ENCODE measurements at regions not wholly inside any gene's neighbourhood (a gene's known extent, or its start where the extent isn't known, plus 50 kb on each side); places are given as distances from the start of the nearest gene placed in this dataset.

DNA sequence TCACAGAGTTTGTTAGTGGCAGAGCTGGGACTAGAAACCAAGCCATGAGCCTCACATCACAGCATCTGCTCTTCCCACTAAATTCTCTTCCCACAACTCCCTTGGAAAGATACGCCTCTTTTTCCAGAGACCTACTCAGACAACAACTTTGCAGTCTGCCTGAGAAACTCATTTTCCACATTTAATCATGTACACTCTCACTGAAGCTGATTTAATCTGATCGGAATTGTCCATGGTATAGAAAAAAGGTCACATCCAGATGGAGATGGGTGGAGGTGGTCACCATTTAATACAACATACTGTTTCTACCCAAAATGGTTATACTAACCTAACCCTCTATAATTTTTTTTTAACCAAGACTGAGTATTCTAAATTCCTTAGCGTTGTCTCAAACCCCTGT, 366.2 kb downstream of the ENC1 start:
- dilution Hi-C loops (cut with MboI; ENCODE audit: extremely low pct_ligation_motif_present, low sequenced_read_pairs) (no loop called here), intact Hi-C loops (cut with micrococcal nuclease) (no loop called here)
- FAIRE-seq (no peak), DNase-seq (ENCODE audit: low read depth, low spot score) (no peak)
- Histone ChIP-seq H2AFZ (ENCODE audit: low read depth, low read length) (no peak overlapping the region), H4K20me1 (replicated peaks; ENCODE audit: control insufficient read depth, extremely low read depth, insufficient read depth, low read length) (no peaks in the 10 kb centered on the region), H3K27me3 (ENCODE audit: control insufficient read depth in 2 of 2, insufficient read depth in 2 of 2, low read length in 2 of 2) (peaks cover 4 to 8% of the 10 kb centered on the region in 2 experiments), H3K4me1 (ENCODE audit: control insufficient read depth, extremely low read depth, insufficient read depth, low read length) (no peaks in the 10 kb centered on the region), H3K9ac (replicated peaks; ENCODE audit: extremely low read depth, insufficient read depth, low read length) (no peak overlapping the region), H3K36me3 (ENCODE audit: control insufficient read depth in 2 of 2, extremely low read depth in 1 of 2, insufficient read depth in 2 of 2, low read length in 2 of 2) (no peaks in the 10 kb centered on the region), H3K27ac (ENCODE audit: insufficient read depth, low read depth, low read length) (no peak overlapping the region), H3K4me2 (ENCODE audit: insufficient read depth, low read length) (no peak overlapping the region), H3K4me3 (replicated peaks in 1 of 3; ENCODE audit: insufficient read depth in 1 of 3, low read depth in 1 of 3, low read length in 3 of 3) (no peak overlapping the region), H3K9me3 (replicated peaks; ENCODE audit: control insufficient read depth, insufficient read depth, low read length) (no peaks in the 10 kb centered on the region), H3K79me2 (ENCODE audit: control insufficient read depth, insufficient read depth, low read length) (no peaks in the 10 kb centered on the region), H3K9me1 (replicated peaks; ENCODE audit: control insufficient read depth, extremely low read depth, insufficient read depth, low read length) (no peaks in the 10 kb centered on the region)
- no TSS peak for BruUV-seq (replicated peaks)
- POLR2A ChIA-PET = no interaction called here
- TF ChIP-seq POLR2A (IDR thresholded peaks at IDR 0.05; ENCODE audit: low read depth, low read length) = no peak
- TF ChIP-seq, protein P1, sequence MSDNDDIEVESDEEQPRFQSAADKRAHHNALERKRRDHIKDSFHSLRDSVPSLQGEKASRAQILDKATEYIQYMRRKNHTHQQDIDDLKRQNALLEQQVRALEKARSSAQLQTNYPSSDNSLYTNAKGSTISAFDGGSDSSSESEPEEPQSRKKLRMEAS (IDR thresholded peaks at IDR 0.05; ENCODE audit: insufficient read depth, insufficient read length) = no peak
- no peak for TF ChIP-seq FOS (IDR thresholded peaks at IDR 0.05; ENCODE audit: borderline replicate concordance, insufficient read depth, low read length)
- CTCF ChIA-PET = interaction anchor here (1.1 kb wide), 1 partner anchor 17 kb away, joined by 3 read pairs; no protein-coding TSS in a partner anchor

DNA sequence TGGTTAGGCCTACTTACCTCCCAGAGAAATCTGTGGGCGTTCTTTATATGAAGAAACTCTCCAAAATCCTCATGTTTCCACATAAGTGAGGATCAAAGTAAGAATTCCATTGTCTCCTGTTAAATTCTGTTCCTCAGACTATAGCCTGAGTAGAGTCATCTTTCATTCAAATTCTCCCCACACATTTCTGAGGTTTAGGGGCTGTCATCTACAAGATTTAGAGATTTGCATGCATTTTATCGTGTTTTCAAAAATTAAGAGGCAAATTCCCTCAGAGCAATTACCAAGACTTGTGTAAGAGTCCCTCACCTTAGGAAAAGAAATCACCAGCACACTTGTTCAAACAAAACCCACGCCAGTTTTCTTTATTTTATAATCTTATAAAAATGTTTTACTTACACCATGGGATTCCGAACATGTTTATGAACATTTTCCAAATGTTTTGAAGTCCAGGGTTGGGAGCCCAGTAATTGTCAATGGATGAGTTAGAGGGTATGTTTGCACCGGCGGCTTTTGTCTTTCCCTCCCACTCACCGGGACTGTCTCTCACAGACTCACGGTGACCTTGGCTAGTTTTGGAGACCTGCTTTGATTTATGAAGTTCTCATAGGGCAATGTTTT, 367.6 kb downstream of the ENC1 start:
- intact Hi-C loops (cut with micrococcal nuclease) (no loop called here), dilution Hi-C loops (cut with MboI; ENCODE audit: extremely low pct_ligation_motif_present, low sequenced_read_pairs) (no loop called here)
- no TSS peak for BruUV-seq (replicated peaks)
- ChIA-PET POLR2A (no interaction called here), CTCF (no interaction called here)
- no peak overlapping the region for H3K9ac ChIP-seq (replicated peaks; ENCODE audit: extremely low read depth, insufficient read depth, low read length)
- H4K20me1 ChIP-seq (replicated peaks; ENCODE audit: control insufficient read depth, extremely low read depth, insufficient read depth, low read length) = no peaks in the 10 kb centered on the region
- FAIRE-seq = no peak
- H3K9me1 ChIP-seq (replicated peaks; ENCODE audit: control insufficient read depth, extremely low read depth, insufficient read depth, low read length) = no peaks in the 10 kb centered on the region
- no peaks in the 10 kb centered on the region for H3K36me3 ChIP-seq (ENCODE audit: control insufficient read depth in 2 of 2, extremely low read depth in 1 of 2, insufficient read depth in 2 of 2, low read length in 2 of 2)
- no peak for DNase-seq (ENCODE audit: low read depth, low spot score)
- no peak overlapping the region for H3K4me3 ChIP-seq (replicated peaks in 1 of 3; ENCODE audit: insufficient read depth in 1 of 3, low read depth in 1 of 3, low read length in 3 of 3)
- H3K4me1 ChIP-seq (ENCODE audit: control insufficient read depth, extremely low read depth, insufficient read depth, low read length) = no peaks in the 10 kb centered on the region
- peaks cover 4 to 8% of the 10 kb centered on the region in 2 experiments for H3K27me3 ChIP-seq (ENCODE audit: control insufficient read depth in 2 of 2, insufficient read depth in 2 of 2, low read length in 2 of 2)
- H3K79me2 ChIP-seq (ENCODE audit: control insufficient read depth, insufficient read depth, low read length) = no peaks in the 10 kb centered on the region
- no peak overlapping the region for H2AFZ ChIP-seq (ENCODE audit: low read depth, low read length)
- no peaks in the 10 kb centered on the region for H3K9me3 ChIP-seq (replicated peaks; ENCODE audit: control insufficient read depth, insufficient read depth, low read length)
- H3K27ac ChIP-seq (ENCODE audit: insufficient read depth, low read depth, low read length) = no peak overlapping the region
- TF ChIP-seq FOS (IDR thresholded peaks at IDR 0.05; ENCODE audit: borderline replicate concordance, insufficient read depth, low read length) (no peak), POLR2A (IDR thresholded peaks at IDR 0.05; ENCODE audit: low read depth, low read length) (no peak), MYC (IDR thresholded peaks at IDR 0.05; ENCODE audit: low read depth, low read length) (no peak), EZH2 (IDR thresholded peaks at IDR 0.05; ENCODE audit: borderline replicate concordance, low read depth, low read length, severe bottlenecking) (no peak), POLR2AphosphoS5 (IDR thresholded peaks at IDR 0.05; ENCODE audit: insufficient read depth, low read depth, low read length) (no peak), GATA2 (IDR thresholded peaks at IDR 0.05; ENCODE audit: insufficient read depth, insufficient read length, low read depth, low read length) (no peak), JUN (IDR thresholded peaks at IDR 0.05; ENCODE audit: borderline replicate concordance, insufficient read depth, insufficient read length, low read depth) (no peak)
- TF ChIP-seq, protein P1 (IDR thresholded peaks at IDR 0.05; ENCODE audit: insufficient read depth, insufficient read length) = no peak
- TF ChIP-seq, protein P2, sequence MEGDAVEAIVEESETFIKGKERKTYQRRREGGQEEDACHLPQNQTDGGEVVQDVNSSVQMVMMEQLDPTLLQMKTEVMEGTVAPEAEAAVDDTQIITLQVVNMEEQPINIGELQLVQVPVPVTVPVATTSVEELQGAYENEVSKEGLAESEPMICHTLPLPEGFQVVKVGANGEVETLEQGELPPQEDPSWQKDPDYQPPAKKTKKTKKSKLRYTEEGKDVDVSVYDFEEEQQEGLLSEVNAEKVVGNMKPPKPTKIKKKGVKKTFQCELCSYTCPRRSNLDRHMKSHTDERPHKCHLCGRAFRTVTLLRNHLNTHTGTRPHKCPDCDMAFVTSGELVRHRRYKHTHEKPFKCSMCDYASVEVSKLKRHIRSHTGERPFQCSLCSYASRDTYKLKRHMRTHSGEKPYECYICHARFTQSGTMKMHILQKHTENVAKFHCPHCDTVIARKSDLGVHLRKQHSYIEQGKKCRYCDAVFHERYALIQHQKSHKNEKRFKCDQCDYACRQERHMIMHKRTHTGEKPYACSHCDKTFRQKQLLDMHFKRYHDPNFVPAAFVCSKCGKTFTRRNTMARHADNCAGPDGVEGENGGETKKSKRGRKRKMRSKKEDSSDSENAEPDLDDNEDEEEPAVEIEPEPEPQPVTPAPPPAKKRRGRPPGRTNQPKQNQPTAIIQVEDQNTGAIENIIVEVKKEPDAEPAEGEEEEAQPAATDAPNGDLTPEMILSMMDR (IDR thresholded peaks at IDR 0.05; ENCODE audit: extremely low read depth in 1 of 2, insufficient read depth in 1 of 2, low read depth in 1 of 2, low read length in 2 of 2) = no peak
- no peak overlapping the region for H3K4me2 ChIP-seq (ENCODE audit: insufficient read depth, low read length)

Measured in endothelial cell of umbilical vein (primary cell).